Stimulated activated CD4-positive, alpha-beta T cell treated with anti-CD3 and anti-CD28 coated beads, Interleukin-2, amount 100 ng/mL, for 48 hours (primary cell): ENCODE measurements at regions not wholly inside any gene's neighbourhood (a gene's known extent, or its start where the extent isn't known, plus 50 kb on each side); places are given as distances from the start of the nearest gene placed in this dataset.
A peak's percentile ranks its signal among the peaks of the same experiment; 100 is the strongest.
"Not testable (repeated sequence)": the region's sequence is repeated elsewhere in the genome, so short reads cannot be mapped to it uniquely, and the experiment has no call there.

Source experiments
- DNase-seq, 2 donors: peaks; one replicate each; pipeline ENCODE4 v3.0.0-alpha.2; 2020

DNA sequence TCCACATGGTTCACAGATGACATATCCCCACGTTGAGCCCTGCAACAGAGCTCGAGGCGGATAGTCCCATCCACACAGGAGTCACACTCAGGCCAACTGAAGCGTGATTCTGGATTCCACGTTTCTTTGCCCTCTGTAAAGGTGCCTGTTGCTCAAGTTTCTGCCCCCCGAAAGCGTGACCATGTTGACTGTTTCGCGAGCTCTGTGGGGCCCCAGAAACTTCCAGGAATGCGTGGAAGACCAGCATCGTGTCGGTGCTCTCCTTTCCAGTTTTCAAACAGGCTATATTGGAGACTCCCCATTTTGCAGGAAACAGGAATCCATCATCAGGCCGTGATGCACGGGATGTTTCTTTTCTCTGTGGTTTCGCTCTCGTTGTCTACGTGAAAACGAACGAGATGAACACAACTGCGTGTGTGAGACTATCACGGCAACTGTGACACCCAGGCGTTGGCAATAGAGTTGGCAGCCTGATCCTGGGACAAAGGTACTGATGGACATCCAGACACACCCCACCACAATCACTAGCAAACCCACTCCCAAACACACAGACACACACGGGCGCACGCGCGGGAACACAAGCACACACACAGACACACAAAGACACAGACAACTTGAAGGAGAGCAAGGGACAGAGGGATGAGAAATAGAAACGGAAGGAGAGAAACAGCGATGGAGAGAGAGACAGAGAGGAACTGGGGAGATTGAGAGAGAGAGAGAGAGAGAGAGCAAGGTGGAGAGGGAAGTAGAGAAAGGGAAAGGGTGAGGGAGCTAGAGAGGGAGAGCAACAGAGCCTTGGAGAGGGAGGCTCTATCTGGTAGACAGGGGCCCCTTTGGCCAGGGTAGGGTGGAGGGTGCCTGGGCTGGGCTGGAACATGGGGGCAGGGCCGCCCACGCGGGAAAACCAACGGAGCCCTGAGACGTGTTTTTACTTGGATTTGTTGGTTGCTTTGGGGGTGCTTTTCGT is 1609.3 kb downstream of the SPATA31A7 start:
- DNase-seq: peak; percentile 28 to 41

DNA sequence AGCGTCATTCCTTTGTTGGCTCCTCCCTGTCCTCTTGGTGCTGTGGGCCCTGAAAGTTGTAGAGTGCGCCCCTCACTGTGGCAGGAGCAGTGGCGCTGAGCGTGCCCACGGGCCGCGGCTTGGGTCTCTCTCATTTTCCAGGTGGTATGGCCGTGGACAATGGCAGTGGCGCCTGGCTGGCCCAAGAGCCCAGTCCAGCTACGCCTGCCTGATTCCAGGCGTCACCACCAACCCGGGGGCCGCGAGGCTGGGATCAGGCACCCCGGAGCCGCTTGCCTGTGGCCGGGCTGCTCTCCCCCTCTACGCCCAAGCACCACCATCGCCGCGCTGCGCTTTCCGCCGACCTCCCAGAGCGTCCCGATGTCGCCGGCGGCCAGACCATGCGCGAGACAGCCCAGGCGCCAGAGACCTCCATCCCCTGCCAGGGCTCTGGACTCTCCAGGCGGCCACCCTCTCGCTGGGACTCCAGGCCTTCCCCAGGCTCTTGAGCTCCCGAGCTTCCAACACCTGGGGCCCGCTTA is 1610.1 kb downstream of the SPATA31A7 start:
- DNase-seq: peak in 1 of 2 donors; percentile 25

DNA sequence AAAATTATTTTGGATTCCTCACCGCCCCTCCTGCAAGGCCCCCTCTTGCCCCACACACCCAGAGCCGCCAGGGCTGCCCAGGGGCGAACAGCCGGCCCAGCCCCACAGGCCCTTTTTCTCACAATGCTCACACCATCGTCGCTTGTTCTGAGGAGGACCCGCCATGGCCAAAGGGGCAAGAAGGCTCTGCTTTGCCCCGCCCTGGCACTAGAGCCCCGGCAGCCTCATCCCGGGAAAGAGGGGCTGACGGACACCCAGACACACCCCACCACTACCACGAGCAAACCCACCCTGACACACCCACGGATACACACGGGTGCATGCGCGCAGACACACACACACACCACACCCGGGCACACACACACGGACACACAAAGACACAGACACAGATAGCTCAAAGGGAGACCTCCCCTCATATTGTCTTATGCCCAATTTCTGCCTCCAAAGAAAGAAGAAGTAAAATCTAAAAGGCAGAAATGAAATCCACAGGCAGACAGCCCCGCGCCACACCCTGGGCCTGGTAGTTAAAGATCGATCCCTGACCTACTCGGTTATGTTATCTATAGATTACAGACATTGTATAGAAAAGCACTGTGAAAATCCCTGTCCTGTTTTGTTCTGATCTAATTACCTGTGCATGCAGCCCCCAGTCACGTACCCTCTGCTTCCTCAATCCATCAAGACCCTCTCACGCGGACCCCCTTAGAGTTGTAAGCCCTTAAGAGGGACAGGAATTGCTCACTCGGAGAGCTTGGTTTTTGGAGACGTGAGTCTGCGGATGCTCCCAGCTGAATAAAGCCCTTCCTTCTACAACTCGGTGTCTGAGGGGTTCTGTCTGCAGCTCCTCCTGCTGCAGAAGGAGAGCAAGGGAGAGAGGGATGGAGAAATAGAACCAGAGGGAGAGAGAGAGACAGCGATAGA is 1610.9 kb downstream of the SPATA31A7 start:
- peak; percentile 5 to 21 for DNase-seq

DNA sequence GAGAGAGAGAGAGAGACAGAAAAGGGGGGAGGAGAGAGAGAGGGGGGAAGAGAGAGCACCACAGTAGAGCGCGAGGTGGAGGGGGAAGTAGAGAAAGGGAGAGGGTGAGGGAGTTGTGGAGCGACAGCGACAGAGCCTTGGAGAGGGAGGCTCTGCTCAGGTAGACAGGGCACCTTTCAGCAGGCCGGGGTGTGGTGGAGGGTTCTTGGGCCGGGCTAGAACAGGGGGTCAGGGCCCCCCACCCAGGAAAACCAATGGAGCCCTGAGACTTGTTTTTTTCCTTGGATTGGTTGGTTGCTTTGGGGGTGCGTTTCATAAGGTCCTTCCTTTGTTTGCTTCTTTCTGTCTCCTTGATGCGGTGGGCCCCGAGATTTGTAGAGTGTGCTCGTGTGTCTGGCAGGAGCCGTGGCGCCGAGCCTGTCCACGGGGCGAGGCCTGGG is 1611.6 kb downstream of the SPATA31A7 start:
- DNase-seq: peak in 1 of 2 donors; percentile 18

DNA sequence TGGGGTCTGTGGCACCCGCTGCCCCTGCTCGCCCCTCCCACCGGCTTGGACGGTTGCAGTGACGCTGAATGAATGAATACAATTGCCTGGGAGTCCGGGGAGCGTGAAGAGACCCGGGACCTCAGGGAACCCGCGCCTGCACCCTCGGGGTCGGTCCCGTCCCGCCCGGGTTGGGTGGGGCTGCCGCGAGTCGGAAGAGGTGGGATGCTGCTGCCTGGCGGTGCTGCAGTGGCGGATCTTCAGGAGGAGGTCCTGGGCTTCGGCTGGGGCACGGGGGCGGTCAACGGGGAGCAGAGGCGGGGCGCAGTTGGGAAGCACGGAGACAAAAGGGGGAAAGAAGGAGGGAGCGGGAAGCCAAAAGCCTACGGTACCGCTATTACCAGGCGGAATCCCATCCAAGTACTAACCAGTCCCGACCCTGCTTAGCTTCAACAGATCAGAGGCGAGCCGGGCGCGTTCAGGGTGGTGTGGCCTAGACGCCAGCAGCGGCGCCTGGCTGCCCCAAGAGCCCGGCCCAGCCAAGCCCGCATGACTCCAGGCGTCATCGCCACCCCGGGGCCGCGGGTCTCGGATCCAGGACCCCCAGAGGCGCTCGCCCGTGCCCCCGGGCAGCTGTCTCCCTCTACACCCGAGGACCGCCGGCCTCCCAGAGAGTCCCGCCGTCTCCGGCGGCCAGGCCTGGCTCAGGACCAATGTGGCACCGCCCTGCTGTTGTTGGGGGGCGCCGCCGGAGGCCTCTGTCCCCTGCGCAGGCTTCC is 1612.3 kb downstream of the SPATA31A7 start:
- DNase-seq: peak; percentile 57 to 72

DNA sequence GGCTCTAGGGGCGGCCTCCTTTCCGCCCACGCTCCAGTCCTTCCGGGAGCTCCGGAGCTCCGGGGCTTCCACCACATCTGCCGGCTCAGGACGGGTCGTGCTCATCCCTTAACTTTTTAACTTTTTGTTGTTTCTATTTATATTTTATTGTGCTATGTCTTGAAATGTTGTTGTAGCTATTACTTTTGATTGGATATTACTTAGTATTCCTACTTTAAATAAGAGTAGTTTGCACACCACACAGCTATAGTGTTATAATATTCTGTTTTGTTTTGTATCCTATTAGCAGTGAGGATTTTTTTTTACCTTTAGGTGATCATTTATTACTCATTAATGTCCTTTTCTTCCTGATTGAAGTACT is 1612.9 kb downstream of the SPATA31A7 start:
- DNase-seq: not testable (repeated sequence)

DNA sequence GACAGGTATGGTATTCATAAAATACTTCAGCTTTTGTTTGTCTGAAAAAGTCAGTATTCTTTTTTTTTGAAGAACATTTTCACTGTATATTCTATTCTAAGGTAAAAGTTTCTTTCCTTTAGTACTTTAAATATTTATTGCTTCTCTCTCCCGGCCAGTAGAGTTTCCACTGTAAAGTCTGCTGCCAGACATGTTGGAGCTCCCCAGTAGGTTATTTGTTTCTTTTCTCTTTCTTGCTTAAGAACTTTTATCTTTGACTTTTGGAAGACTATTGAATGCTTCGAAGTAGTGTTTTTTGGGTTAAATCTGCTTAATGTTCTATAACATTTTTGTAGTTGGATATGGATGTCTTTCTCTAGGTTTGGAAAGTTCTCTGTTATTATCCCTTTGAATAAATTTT is 1613.3 kb downstream of the SPATA31A7 start:
- DNase-seq: not testable (repeated sequence)

DNA sequence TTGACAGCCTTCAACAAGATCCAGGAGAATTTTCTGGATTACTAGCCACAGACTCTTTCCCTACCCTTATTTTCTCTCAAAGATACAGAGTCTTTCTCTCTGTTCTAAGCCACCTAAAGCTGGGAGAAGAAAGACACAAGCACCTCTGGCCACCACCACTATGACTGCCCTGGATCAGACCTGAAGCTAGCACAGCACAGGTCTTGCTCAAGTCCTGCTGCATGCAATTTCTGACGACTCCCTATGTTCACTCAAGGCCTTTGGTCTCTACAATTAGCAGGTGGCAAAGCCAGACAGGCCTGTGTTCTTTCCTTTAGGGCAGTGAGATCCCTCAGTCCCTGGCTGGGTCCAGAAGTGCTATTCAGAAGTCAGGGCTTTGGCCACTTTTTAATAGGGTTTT is 1614.5 kb downstream of the SPATA31A7 start:
- DNase-seq: not testable (repeated sequence)

DNA sequence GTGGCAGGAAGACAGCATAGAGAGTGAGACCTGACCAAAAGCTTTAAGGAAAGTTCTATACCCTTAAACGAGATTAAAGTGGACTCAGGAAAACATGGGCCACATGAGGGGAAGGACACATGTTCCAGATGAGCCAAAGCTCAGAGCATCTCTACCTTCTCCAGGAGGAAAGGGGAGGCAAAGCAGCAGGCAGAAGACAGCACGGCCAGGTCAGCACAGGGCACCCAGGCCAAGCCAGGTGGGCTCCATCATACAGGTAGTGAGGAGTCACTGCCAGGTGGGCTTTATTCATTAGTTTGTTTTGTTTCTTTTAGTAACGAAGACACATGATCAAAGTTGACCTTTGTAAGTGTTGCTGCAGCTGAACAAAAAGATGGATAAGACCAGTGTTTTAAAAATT is 1617.6 kb downstream of the SPATA31A7 start:
- DNase-seq: not testable (repeated sequence)

DNA sequence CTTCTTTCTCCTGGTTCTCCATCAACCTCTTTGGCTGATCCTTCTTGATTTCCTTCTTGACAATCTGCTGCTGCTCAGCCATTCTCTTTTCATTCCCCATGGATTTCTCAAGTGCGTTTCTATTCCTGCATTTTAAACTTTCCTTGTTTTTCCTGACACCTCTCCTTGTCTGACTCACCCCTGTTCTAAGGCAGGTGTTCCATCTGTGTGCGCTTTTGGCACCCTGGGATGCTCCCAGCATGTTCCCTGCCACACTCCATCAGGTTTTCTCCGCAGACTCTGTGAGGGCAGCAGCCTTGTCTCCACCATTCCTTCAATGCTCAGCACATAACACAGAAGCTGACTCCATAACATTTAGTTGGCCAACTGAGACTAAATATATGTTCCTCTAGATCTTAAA is 1618.2 kb downstream of the SPATA31A7 start:
- not testable (repeated sequence) for DNase-seq

DNA sequence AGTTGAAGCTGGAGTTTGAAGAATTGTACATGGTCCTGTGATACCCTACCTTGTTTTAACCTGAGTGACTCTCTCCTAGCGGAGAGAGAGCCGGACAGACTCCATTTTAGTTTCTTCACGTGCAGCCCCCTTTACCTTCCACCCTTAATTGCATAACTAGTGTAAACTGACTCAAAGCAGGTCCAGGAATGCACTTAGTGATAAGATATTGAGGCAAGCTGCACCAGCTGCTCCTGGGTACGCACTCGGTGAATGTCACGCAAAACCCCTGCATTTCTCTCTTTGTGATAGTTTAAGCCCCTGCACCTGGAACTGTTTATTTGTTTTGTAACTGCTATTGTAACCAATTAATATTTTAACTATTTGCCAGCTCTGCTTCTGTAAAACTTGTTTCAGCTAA is 1620.5 kb downstream of the SPATA31A7 start:
- not testable (repeated sequence) for DNase-seq

DNA sequence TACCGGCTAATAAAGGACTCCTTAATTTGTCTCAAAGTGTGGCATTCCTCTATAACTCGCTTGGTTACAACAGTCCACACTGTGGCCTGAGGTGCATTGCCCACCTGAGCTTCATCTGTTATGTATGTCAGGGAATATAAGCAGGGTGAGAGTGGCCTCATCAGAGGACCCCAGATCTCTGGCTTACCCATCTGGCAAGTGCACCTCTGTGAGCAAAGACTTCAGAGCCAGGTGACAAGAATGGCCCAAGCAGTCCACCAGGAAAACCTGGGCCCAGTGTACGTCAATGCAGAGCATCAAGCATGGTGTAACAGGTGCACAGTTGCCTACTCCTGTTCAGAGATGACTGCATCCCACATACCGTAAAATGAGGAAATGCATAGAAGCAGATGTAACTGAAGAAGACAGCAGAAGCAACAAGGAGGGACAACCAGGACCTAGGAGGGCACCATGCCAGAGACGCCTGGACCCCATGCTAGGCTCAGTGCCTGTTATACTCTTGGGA is 1621.0 kb downstream of the SPATA31A7 start:
- not testable (repeated sequence) for DNase-seq

DNA sequence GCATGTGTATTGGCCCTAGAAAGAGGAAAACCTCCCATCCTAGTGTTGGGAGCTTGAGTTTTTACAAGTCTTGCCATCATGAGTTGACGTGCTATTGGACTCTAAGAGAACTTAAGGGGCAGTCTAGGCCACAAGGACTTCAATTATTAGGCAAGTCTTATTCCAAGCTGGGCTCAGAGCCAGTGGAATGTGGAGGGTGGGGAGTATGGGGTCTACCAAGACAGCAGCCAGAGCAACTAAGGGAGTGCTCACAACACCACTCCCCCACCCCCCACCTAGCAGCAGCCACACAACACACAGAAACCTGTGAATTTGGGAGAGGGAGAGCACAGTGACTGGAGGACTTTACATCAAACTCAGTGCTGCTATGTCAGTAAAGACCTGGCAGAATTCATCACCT is 1625.6 kb downstream of the SPATA31A7 start:
- DNase-seq: not testable (repeated sequence)

DNA sequence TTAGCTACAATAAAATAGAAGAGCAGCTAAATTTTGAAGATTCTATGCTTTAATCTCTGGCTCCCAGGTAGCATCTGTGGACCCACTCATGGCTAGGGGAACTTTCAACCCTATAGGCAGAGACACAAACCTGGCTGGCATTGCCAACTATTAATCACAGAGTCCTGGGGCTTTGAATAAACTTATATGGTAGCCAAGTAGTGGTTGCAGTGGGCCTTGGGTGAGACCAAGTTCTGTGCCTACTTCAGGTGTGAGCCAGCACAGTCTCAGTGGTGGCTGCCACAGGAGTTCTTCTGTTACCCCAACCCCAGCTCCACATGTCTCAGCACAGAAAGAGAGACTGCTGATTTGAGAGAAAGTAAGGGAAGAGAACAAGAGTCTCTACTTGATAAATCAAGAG is 1626.5 kb downstream of the SPATA31A7 start:
- DNase-seq: not testable (repeated sequence)

DNA sequence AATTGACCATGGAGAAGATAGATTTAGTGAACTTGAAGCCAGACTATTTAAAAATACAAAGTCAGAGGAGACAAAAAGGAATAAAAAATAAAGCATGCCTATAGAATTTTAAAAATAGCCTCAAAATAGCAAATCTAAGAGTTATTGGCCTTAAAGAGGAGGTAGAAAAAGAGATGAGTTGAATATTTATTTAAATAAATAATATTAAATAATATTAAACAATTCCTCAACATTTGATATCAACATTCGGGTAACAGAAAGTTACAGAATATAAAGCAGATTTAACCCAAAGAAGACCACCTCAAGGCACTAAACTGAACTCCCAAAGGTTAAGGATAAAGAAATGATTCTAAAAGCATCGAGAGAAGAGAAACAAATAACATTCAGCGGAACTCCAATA is 1627.4 kb downstream of the SPATA31A7 start:
- DNase-seq: not testable (repeated sequence)

DNA sequence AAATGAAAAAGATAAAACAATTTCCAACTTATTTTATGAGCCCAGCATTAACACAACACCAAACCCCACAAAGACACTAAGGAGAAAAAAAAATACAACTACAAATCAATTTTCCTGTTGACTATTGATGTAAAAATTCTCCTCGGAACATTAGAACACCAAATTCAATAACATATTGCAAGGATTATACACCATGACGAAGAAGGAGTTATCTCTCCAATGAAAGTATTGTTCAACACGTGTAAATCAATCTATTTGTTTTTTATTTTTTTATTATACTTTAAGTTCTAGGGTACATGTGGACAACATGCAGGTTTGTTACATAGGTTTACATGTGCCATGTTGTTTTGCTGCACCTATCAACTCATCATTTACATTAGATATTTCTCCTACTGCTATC is 1632.3 kb downstream of the SPATA31A7 start:
- not testable (repeated sequence) for DNase-seq

DNA sequence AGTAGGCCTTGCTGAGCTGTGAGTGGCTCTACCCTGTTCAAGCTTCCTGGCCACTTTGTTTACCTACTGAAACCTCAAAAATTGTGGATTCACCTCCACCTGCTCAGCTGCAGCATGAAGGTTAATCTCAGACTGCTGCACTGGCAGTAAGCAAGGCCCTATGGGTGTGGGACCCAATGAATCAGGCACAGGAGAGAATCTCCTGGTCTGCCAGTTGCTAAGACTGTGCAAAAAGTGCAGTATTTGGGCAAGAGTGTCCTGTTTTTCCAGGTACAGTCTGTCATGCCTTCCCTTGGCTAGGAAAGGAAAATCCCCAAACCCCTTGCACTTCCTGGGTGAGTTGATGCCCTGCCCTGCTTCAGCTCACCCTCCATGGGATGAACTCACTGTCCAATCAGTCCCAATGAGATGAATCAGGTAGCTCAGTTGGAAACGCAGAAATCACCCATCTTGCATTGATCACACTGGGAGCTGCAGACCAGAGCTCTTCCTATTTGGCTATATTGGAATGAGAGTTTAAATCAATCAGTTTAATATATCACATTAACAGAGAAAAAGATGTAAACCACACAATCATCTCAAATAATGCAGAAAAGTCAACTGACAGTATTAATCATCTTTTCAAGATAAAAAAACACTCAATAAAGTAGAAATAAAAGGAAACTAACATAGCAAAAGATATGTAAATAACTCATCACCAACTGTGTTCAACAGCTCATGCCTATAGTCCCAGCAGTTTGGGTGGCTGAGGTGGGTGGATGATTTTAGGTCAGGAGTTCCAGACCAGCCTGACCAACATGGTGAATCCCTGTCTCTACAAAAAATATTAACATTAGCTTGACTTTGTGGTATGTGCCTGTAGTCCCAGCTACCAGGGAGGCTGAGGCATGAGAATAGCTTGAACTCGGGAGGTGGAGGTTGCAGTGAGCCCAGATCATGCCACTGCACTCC is 1638.4 kb downstream of the SPATA31A7 start:
- not testable (repeated sequence) for DNase-seq

DNA sequence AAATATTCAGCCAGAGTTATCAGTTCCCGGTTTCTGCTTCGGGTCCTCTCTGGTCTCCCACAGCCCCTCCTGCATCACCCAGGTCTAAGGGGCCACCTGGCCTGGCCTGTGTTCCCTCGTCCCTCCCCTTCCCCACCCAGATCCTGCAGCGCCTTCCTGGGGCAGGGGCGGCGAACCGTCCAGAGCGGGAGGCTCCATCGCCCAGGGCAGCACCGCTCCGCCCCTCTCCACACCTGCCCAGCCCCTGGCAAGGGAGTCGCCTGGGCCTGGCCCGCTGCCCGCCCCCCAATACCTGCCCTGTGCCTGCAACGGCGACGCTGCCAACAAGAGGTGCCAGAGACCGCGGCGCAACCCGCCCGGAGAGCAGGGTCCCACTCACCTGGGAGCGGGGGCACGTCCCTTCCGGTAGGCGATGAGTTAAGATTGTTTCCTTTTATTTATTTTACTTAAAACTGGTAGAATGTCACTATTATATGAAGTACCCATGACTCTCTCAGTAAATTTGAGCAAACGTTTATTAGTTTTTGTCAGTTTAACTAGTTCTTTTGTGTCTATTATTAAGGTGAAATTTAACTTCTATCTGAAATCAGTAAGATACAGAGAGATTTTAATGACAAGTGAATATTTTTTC is 1641.1 kb downstream of the SPATA31A7 start:
- DNase-seq: not testable (repeated sequence)

DNA sequence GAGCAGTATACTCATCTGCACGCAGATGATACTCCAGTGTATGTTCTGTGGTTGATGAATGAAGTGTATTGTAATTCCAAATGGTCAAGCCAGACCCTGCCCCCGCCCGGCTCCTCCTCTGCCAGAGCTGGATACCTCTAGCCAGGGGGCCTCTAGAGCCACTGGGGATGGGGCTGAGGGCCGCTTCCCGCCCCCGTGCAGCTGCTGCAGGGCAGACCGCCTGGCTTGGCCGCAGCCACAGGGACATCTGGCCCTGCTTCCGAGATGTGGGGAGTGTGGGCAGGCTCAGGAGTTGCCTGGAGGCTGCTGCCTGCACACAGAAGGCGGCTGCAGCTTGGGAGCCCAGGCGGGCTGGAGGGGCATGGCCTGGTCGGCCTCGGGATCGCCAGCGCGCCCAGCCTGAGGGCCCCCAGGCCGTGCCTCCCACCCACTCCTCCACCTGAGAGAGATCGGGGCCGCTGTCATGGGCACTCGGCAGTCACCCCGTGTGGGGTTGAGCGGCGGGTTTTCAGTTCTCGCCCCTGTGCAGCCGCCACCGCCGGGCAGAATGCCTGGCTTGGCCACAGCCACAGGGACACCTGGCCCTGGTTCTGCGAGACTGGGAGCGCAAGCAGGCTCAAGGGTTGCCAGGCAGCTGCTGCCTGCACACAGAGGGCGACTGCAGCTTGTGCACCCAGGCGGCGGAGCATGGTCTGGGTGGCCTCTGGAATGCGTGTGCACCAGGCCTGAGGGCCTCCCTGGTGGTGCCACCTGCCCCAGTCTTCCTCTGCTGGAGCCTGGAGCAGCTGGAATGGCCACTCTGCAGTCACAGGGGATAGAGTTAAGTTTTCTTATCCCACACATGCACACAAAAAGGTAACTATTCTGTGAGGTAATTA is 1643.7 kb downstream of the SPATA31A7 start:
- not testable (repeated sequence) for DNase-seq
